Fibroblast of upper back skin (primary cell): ENCODE measurements at regions not wholly inside any gene's neighbourhood (a gene's known extent, or its start where the extent isn't known, plus 50 kb on each side); places are given as distances from the start of the nearest gene placed in this dataset.
"Not testable (repeated sequence)": the region's sequence is repeated elsewhere in the genome, so short reads cannot be mapped to it uniquely, and the experiment has no call there.

Experiments
- DNase-seq: peaks from one replicate; pipeline ENCODE4 v3.0.0-alpha.2; 2013

- DNase-seq, result no peak
Observed at GRCh38 chr2:107112561-107112960, 226.6 kb upstream of the ST6GAL2 start.

- no peak for DNase-seq
Observed at GRCh38 chr2:107128381-107128780, 242.4 kb upstream of the ST6GAL2 start.

GRCh38 chr2:107132070-107132469, 246.1 kb upstream of the ST6GAL2 start:
- DNase-seq, result no peak

- no peak for DNase-seq
Observed at GRCh38 chr2:107132746-107133145, 246.8 kb upstream of the ST6GAL2 start.

- no peak for DNase-seq
Observed at GRCh38 chr2:107133412-107133811, 247.4 kb upstream of the ST6GAL2 start.

- no peak for DNase-seq
Observed at GRCh38 chr2:107136733-107137132, 250.8 kb upstream of the ST6GAL2 start.

GRCh38 chr2:107137706-107138105, 251.7 kb upstream of the ST6GAL2 start:
- no peak for DNase-seq

- DNase-seq, result no peak
Observed at GRCh38 chr2:107146181-107146580, 260.2 kb upstream of the ST6GAL2 start.

- not testable (repeated sequence) for DNase-seq
Observed at GRCh38 chr2:107146645-107147044, 260.7 kb upstream of the ST6GAL2 start.

- no peak for DNase-seq
Observed at GRCh38 chr2:107148055-107148454, 262.1 kb upstream of the ST6GAL2 start.

GRCh38 chr2:107148496-107148895, 262.5 kb upstream of the ST6GAL2 start:
- DNase-seq, result no peak

GRCh38 chr2:107160640-107161239, 274.8 kb upstream of the ST6GAL2 start:
- no peak for DNase-seq

- no peak for DNase-seq
Observed at GRCh38 chr2:107168141-107168540, 282.2 kb upstream of the ST6GAL2 start.

GRCh38 chr2:107174171-107174570, 288.2 kb upstream of the ST6GAL2 start:
- peak; percentile 10 for DNase-seq

- DNase-seq, result no peak
Observed at GRCh38 chr2:107182981-107183380, 297.0 kb upstream of the ST6GAL2 start.

- DNase-seq, result no peak
Observed at GRCh38 chr2:107187870-107188269, 301.9 kb upstream of the ST6GAL2 start.

GRCh38 chr2:107195631-107196030, 309.7 kb upstream of the ST6GAL2 start:
- DNase-seq, result no peak

GRCh38 chr2:107197594-107198294, 311.8 kb upstream of the ST6GAL2 start:
- no peak for DNase-seq

GRCh38 chr2:107202962-107203591, 317.1 kb upstream of the ST6GAL2 start:
- no peak for DNase-seq

GRCh38 chr2:107215401-107216350, 329.7 kb upstream of the ST6GAL2 start:
- DNase-seq, result peak; percentile 4

- DNase-seq, result no peak
Observed at GRCh38 chr2:107218208-107218607, 332.2 kb upstream of the ST6GAL2 start.

GRCh38 chr2:107222466-107222865, 336.5 kb upstream of the ST6GAL2 start:
- DNase-seq, result no peak
